ENCODE measurements at regions not wholly inside any gene's neighbourhood (a gene's known extent, or its start where the extent isn't known, plus 50 kb on each side); places are given as distances from the start of the nearest gene placed in this dataset.

DNA sequence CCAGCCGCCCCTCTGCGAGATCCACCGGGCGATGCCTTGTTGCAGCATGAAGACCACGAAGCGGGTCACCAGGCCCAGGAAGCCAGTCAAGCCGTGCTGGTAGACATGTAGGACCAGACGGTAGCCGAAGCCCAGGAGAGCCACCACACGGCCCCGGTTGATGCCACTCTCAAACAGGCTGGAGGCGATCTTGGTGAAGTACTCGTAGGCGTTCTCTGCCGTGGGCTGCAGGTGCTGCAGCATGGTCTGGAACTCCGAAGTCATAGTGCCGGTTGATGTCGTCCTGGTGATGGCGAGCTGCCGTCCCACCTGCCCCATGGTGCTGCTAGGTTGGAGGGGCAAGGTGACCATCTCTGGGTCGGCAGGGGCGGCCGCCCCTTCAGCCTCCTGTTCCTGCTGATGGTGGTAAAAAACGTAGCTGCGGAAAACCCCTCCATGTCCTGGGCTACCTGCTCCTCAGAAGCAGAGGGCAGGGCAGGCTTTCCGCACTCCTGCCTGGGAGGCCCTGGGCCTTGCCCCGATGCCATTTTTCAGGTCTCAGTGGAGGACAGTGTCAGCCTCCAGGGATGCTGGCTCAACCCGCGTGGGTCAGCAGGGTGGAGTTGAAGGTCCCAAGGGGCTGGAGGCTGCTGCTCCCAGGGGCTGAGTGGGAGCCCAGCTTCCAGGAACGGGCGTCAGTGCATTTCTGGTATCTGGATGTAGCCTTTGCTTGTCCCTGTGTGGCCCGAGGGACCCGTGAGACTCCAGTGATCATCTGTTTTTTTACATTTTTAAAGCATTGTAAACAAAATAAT, 98.7 kb downstream of the ADAMTS15 start:
- Mint-ChIP-seq H3K4me3 (no peak overlapping the region), H3K27me3 (peaks cover 33% of the 10 kb centered on the region), H3K9me3 (no peaks in the 10 kb centered on the region), H3K27ac (no peak overlapping the region), H3K36me3 (no peaks in the 10 kb centered on the region), H3K4me1 (no peaks in the 10 kb centered on the region)
- ATAC-seq: no peak

DNA sequence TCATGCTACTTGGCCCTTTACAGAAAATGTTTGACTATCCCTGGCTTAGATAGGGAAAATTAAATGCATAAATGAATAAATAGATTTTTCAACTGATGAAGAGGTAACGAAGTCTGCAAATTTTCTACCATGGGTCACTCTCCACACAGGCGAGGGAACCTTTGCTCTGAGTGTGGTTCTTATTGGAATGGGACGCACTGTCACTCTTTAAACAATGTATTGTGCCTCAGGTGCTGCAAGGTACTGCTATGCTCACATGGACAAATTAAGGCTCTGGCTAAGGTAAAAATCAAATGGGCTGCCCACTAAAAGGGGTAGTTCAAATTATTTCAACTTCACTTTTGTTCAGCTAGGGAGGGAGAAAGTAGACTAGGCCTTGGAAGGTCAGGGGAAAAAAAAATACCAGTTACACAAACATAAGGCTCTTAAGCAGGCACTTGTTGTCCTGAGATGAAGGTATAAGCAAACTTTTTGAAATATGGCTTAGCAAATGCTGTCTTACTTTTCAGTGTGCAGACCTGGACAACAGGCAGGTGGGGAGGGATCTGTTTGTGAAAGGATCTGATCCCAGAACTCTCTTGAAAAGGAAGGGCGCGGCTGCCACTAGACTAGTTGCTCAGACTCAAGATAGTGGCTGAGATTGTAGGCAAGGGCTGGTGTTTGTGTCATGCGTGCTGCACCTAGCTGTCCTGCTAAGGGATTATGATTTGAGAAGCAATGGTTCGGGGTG, 99.5 kb downstream of the ADAMTS15 start:
- no peaks in the 10 kb centered on the region for H3K9me3 Mint-ChIP-seq
- H3K27ac Mint-ChIP-seq: no peak overlapping the region
- H3K4me3 Mint-ChIP-seq: no peak overlapping the region
- no peaks in the 10 kb centered on the region for H3K36me3 Mint-ChIP-seq
- ATAC-seq: no peak
- no peaks in the 10 kb centered on the region for H3K4me1 Mint-ChIP-seq
- H3K27me3 Mint-ChIP-seq: peaks cover 25% of the 10 kb centered on the region

DNA sequence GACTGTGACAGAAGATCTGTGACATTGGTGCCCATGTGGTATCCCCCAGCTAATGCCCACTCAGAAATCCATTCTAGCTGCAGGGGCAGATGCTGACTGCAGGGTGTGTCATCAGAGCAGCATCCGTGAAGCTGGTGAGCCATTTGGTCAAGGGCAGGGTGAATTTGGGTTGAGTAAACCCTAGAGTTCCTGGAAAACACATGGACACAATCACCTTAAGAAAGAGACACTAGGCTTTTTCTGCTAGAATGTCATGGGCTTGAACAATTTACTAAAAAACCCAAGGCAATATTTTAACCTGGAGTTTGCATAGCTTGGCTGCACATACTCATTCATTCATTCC, 100.0 kb downstream of the ADAMTS15 start:
- no peaks in the 10 kb centered on the region for H3K36me3 Mint-ChIP-seq
- no peak overlapping the region for H3K27ac Mint-ChIP-seq
- no peak for ATAC-seq
- H3K9me3 Mint-ChIP-seq: no peaks in the 10 kb centered on the region
- peaks cover 20% of the 10 kb centered on the region for H3K27me3 Mint-ChIP-seq
- H3K4me1 Mint-ChIP-seq: no peaks in the 10 kb centered on the region
- no peak overlapping the region for H3K4me3 Mint-ChIP-seq

DNA sequence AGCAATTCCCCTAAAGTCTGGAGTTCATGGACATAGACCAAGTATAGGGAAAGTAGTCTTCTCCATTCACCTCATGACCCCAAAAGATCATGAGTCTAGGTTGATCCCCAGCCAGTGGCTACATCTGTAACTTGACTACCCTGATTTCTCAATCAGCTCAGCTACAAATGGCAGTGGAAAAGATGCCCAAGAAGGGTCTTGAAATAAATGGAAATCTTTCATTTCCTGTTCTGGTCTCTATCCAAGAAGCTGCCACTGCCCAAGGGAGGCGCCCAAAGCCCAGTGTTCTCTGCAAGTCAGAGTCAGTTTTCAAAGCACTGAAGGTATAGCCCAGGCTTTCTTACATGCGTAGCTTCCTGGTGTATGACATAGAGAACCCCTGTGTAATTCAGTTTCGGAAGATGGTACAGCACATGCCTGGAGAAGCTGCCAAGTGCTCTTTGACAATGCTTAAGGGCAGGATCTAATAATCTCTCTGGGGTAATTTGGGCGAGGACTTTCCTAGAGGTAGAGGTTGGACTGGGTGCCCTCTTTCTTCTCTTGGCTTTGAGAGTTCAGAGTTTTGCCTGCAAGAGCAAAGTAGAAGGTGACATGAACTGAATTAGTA, 101.1 kb downstream of the ADAMTS15 start:
- Mint-ChIP-seq H3K27ac (no peak overlapping the region), H3K4me3 (no peak overlapping the region), H3K36me3 (no peaks in the 10 kb centered on the region), H3K4me1 (no peaks in the 10 kb centered on the region), H3K27me3 (peaks cover 19% of the 10 kb centered on the region), H3K9me3 (no peaks in the 10 kb centered on the region)
- no peak for ATAC-seq

DNA sequence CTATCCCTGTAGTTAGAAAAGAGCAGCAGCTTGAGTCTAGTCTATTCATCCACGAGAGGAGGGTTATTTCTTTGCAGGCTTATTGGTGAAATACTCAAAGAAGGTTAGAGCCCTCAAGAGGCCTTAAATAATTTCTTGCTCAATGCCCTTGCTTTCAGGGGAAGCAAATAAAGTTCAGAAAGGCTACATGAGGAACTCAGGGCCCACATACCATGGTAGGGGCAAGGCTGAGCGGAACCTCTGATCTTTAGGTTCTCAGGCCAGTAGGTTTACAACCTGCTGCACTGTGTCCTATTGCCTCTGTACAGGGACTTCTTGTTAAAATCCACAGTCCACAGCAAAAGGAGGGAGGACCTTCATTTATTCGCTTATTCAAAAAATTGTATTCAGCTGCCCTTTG, 101.7 kb downstream of the ADAMTS15 start:
- Mint-ChIP-seq H3K4me3 (no peak overlapping the region), H3K36me3 (no peaks in the 10 kb centered on the region), H3K4me1 (no peaks in the 10 kb centered on the region), H3K27ac (no peak overlapping the region), H3K9me3 (no peaks in the 10 kb centered on the region), H3K27me3 (peaks cover 15% of the 10 kb centered on the region)
- ATAC-seq: no peak

DNA sequence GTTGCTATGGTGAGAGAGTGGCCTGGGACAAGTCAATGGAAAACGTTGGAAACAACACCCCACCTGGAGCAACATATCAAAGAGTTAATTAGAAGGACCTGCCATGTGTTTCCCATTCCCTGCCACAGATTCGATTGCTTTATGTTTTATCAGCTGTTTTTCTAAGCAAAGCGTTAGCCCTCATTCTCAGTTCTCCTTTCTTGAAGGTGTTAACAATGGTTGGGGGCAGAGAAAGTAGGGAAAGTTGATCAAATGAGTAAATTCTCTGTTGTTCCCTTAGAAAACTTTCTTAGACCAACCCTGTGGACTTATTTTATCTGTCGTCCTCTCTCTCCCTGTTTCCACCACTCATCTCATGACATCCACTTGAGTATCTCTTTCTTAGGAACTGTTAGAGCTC, 102.5 kb downstream of the ADAMTS15 start:
- no peak overlapping the region for H3K4me3 Mint-ChIP-seq

DNA sequence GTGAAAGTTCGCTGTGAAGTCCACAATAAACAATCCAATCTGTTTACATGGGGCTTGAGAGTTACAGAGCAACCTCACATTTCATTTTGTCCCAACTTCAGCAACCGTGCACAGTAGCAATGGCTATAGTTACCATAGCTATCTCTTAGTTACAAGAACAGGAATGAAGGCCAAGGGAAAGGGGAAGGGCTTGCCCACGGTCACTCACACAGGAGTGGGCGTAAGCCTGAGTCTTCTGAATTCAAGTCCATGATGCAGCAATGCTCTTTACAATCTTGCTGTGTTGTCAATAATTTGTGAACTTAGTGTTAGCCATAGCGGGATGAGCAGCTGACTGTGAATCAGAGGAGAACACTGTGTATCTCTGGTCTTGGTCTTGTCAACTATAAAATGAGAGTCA, 102.9 kb downstream of the ADAMTS15 start:
- no peaks in the 10 kb centered on the region for H3K9me3 Mint-ChIP-seq
- H3K27me3 Mint-ChIP-seq: peaks cover 3% of the 10 kb centered on the region
- no peak overlapping the region for H3K27ac Mint-ChIP-seq
- no peak overlapping the region for H3K4me3 Mint-ChIP-seq
- no peaks in the 10 kb centered on the region for H3K36me3 Mint-ChIP-seq
- no peaks in the 10 kb centered on the region for H3K4me1 Mint-ChIP-seq
- no peak for ATAC-seq

More for the DNA sequence above, 102.5 kb downstream of the ADAMTS15 start:
- no peak for ATAC-seq
- Mint-ChIP-seq H3K4me1 (no peaks in the 10 kb centered on the region), H3K36me3 (no peaks in the 10 kb centered on the region), H3K27ac (no peak overlapping the region), H3K27me3 (peaks cover 7% of the 10 kb centered on the region), H3K9me3 (no peaks in the 10 kb centered on the region)

DNA sequence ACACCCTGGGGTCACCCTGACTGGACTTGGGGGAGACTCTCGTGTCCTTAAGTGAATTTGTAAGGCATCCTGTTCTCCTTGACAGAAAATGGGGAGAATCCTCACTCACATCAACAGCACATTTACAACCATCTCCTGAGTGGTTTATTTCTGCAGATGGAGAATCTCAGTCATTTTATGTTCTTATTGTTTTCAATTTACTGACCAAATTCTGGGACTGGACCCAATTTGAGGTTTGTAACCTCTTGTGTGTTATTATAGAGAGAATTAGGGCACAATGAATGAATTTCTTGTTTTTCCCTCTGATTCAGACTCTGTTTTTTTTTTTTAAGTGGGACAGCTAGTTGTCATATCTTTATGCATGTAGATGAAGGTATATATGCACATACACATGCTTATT, 104.9 kb downstream of the ADAMTS15 start:
- Mint-ChIP-seq H3K4me3 (no peak overlapping the region), H3K36me3 (no peaks in the 10 kb centered on the region), H3K27ac (no peak overlapping the region), H3K9me3 (no peaks in the 10 kb centered on the region), H3K4me1 (no peaks in the 10 kb centered on the region), H3K27me3 (no peaks in the 10 kb centered on the region)
- ATAC-seq: no peak

DNA sequence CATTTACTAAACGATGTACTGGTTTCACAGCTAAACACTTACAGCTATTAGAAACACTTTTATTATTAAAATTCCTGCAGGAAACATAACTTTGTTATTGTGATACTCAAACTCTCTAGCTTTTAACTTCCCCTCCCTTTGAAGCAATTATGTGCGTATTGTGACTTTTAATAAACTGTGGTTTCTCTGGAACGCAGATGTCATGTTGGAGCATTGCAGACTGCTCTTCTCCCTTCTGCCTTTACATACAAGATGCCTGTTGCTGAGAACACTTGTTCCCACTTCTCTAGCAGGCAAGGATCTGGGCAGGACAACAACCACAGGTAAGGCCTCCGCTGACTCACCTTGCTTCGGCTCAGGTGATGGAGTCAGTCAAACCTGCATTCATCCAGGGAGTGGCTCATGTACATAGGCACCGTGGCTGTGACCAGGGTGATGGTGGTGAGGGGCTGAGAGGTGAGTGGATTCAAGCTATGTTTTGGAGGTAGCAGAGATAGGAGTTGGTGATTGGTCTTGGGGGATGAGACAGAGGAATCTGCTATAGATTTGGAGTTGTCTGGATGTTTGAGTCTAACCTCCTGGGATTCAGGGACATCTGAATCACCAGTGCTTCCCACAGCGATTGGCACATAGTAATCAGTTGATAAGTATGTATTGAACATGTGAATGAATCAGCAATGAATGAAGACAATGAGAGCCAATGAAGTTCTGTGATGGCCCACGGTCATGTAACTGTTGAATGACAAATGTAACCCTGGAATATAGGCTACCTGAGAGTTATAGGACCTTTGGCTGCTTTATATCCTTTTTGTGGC, 106.0 kb downstream of the ADAMTS15 start:
- Mint-ChIP-seq H3K27ac (no peak overlapping the region), H3K27me3 (peaks cover 9% of the 10 kb centered on the region), H3K4me1 (no peaks in the 10 kb centered on the region), H3K36me3 (no peaks in the 10 kb centered on the region), H3K4me3 (no peak overlapping the region), H3K9me3 (peaks cover 4% of the 10 kb centered on the region)
- ATAC-seq: no peak

DNA sequence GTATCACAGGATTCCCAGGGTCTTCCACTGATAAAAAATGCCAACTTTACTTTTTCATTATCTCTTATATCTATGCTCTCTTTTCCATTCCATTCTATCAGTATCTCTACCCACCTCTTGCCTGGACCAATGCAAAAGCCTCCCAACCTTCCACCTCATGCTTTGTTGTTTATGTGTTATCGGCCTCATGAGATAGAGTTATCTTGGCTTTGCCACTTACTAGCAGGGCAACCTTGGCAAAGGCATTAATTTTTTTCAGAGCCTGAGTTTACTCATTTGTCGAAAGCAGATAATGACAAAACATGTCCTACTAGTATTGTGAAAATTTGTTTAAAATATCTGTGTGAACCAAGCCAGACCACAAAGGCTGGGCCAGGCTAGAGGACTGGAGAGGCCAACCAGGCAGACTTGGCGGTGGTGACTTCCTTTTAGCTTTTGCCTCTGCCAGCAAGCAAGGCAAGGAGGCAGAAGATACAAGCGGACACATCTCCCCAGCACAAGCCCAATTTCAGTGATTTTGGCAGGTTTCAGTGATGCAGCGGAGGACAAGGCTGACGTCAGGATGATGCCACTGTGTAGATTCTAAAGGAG, 106.9 kb downstream of the ADAMTS15 start:
- Mint-ChIP-seq H3K9me3 (peaks cover 4% of the 10 kb centered on the region), H3K36me3 (no peaks in the 10 kb centered on the region), H3K27ac (no peak overlapping the region), H3K27me3 (peaks cover 9% of the 10 kb centered on the region), H3K4me1 (no peaks in the 10 kb centered on the region), H3K4me3 (no peak overlapping the region)
- ATAC-seq: no peak

DNA sequence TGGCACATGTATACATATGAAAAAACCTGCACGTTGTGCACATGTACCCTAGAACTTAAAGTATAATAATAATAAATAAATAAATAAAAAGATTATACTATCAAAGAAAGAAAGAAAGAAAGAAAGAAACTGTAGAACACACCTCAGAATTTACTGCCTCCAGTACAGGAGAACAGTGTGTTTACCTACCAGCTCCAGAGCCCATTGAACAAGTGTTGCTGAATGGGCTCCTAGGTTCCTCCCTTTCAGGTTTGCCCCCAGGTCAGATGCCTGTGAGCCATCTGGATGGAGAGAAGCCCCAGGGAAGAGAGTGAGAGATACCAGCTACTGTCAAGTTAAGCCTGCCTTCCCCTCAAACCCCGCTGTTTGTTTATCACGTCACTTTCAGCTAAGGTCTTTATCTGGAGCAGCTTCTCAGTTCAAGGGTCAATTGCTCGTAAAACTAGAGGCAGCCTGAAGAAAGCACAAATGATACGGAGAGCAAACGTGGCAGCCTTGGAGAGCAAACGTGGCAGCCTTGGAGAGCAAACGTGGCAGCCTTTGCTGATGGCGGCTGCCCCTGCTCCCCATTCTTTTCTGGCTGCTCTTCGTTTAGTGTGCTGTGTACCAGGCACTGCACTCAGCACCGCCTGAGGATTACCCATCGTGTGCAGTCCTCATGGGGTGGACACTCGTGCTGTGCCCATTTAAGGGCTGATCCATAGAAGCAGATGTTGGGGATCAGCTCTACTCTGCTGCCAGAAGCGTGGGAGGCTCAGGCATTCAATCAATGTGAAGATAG, 111.7 kb downstream of the ADAMTS15 start:
- ATAC-seq: no peak
- peaks cover 9% of the 10 kb centered on the region for H3K27me3 Mint-ChIP-seq
- H3K4me3 Mint-ChIP-seq: no peak overlapping the region
- no peak overlapping the region for H3K27ac Mint-ChIP-seq
- no peaks in the 10 kb centered on the region for H3K36me3 Mint-ChIP-seq
- no peaks in the 10 kb centered on the region for H3K4me1 Mint-ChIP-seq
- H3K9me3 Mint-ChIP-seq: peaks cover 4% of the 10 kb centered on the region

DNA sequence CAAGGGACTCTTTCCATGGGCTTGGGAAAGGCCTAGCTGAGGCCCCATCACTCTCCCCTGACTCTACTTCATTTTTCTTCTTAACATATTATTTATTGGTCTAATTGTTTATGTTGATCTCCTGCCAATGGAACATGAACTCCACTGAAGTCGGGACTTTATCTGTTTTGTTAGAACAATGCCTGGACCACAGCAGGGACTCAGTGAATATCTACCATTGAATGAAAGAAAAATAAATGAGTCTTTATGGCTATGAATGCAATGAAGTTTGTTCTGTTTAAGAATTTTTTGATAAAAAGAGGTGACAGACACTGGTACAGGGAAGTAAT, 112.3 kb downstream of the ADAMTS15 start:
- no peak overlapping the region for H3K4me3 Mint-ChIP-seq
- no peak for ATAC-seq

DNA sequence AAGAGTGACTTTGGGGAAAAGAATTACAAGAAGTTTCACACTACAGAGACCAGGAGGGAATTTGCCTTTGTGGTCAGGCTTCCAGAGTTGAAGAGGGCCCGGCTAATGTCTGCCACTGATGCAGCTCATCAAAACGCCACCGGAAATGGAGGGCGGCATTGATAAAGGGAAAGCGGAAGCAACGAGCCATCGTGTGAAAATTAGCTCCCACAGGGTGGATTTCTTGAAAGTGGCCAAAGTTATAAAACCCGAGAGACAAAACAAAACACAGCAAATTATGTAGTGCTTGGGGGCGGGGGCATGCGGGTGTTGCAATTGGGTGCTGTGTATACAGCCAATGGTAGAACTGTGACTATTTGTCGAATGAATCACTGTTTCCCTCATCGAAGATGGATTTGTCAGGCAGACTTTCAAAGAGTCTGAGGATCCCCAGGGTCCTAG, 113.0 kb downstream of the ADAMTS15 start:
- ATAC-seq: no peak
- Mint-ChIP-seq H3K9me3 (peaks cover 4% of the 10 kb centered on the region), H3K36me3 (no peaks in the 10 kb centered on the region), H3K4me3 (no peak overlapping the region), H3K27ac (no peak overlapping the region), H3K27me3 (peaks cover 9% of the 10 kb centered on the region), H3K4me1 (no peaks in the 10 kb centered on the region)

More for the DNA sequence above, 112.3 kb downstream of the ADAMTS15 start:
- Mint-ChIP-seq H3K9me3 (peaks cover 4% of the 10 kb centered on the region), H3K27ac (no peak overlapping the region), H3K27me3 (peaks cover 9% of the 10 kb centered on the region), H3K36me3 (no peaks in the 10 kb centered on the region), H3K4me1 (no peaks in the 10 kb centered on the region)

DNA sequence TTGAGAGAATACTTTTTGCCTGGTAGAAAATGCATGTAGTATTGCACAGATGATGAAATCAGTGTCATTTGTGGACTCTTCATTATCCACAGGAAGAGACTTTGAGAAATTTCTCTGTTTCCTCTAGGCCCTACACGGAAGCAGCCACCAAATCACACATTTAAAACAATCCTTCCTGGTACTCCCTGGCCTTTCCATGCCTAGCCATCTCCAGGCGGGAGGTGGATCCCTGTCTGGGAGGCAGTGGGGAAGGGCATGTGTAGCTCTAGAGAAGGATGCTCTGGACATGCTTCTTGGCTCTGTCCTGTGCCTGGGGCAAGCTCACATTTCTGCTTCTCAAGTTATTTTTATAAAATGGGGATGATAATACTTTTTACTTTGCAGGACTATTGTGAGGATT, 114.1 kb downstream of the ADAMTS15 start:
- no peak overlapping the region for H3K27ac Mint-ChIP-seq
- no peak overlapping the region for H3K4me3 Mint-ChIP-seq
- ATAC-seq: no peak
- H3K27me3 Mint-ChIP-seq: peaks cover 9% of the 10 kb centered on the region
- H3K4me1 Mint-ChIP-seq: no peaks in the 10 kb centered on the region
- peaks cover 4% of the 10 kb centered on the region for H3K9me3 Mint-ChIP-seq
- no peaks in the 10 kb centered on the region for H3K36me3 Mint-ChIP-seq

Data from stimulated activated memory B cell treated with anti-CD40 and anti-IgM and Interleukin-4, amounts not matched to agents 10 μg/mL and 1 μg/mL and 100 μg/mL, for 72 hours (primary cell).